H1 (cell line): ENCODE measurements at regions not wholly inside any gene's neighbourhood (a gene's known extent, or its start where the extent isn't known, plus 50 kb on each side); places are given as distances from the start of the nearest gene placed in this dataset.

Experiments
- BRCA1 ChIP-seq: IDR thresholded peaks from 2 replicates; pipeline ENCODE4 v1.6.1; 2012; ENCODE audit warnings: low read depth, low read length, improper control_type of control experiment
- CBX5 ChIP-seq: fragments of 300-800, 300-1000 bp; sonication (generic); IDR thresholded peaks from 2 replicates; pipeline ENCODE4 v1.7.1; 2016; ENCODE audit warnings: antibody characterized with exemption, low read length, low read depth
- CHD2 ChIP-seq: IDR thresholded peaks from 2 replicates; pipeline ENCODE4 v1.6.1; 2012; ENCODE audit warnings: low read length, improper control_type of control experiment
- FOSL1 ChIP-seq: IDR thresholded peaks from 2 replicates; pipeline ENCODE4 v1.6.1; 2011; ENCODE audit warnings: mild to moderate bottlenecking, low read depth, low read length, moderate library complexity; ENCODE audit not compliant: insufficient read depth
- GABPA ChIP-seq: IDR thresholded peaks from 2 replicates; pipeline ENCODE4 v1.6.1; 2011; ENCODE audit warnings: mild to moderate bottlenecking, low read length, moderate library complexity, borderline replicate concordance; ENCODE audit not compliant: insufficient read depth
- HDAC2 ChIP-seq, 2 experiments: fragments of 300-600 bp in 1 of 2; sonication (generic) in 1 of 2; IDR thresholded peaks; 2 replicates each; pipeline ENCODE4 v1.6.1; 2011 to 2012; ENCODE audit warnings: low read depth in 2 of 2, low read length in 2 of 2, mild to moderate bottlenecking in 2 of 2, moderate library complexity in 2 of 2, borderline replicate concordance in 1 of 2, inconsistent platforms in 1 of 2
- JUN ChIP-seq: IDR thresholded peaks from 2 replicates; pipeline ENCODE4 v1.6.1; 2011; ENCODE audit warnings: low read depth, mild to moderate bottlenecking, improper control_type of control experiment, low read length
- POLR2A ChIP-seq, 2 experiments: IDR thresholded peaks; 1 replicate in 1 of 2; 2 replicates in 1 of 2; pipeline ENCODE4 v1.6.1; 2011; ENCODE audit warnings: low read depth in 2 of 2, low read length in 2 of 2, mild to moderate bottlenecking in 2 of 2; ENCODE audit errors: control extremely low read depth in 1 of 2
- POU5F1 ChIP-seq: IDR thresholded peaks from 2 replicates; pipeline ENCODE4 v1.6.1; 2011; ENCODE audit warnings: low read depth, mild to moderate bottlenecking, low read length, moderate library complexity
- RAD21 ChIP-seq, 2 experiments: IDR thresholded peaks in 1 of 2; conservative IDR thresholded peaks in 1 of 2; 2 replicates each; pipeline ENCODE4 v1.6.1; 2011; ENCODE audit warnings: low read depth in 2 of 2, low read length in 2 of 2, improper control_type of control experiment in 1 of 2, inconsistent platforms in 1 of 2, mild to moderate bottlenecking in 1 of 2, moderate library complexity in 1 of 2
- TAF1 ChIP-seq: IDR thresholded peaks from 2 replicates; pipeline ENCODE4 v1.6.1; 2011; ENCODE audit warnings: mild to moderate bottlenecking, low read depth, low read length
- TCF12 ChIP-seq: IDR thresholded peaks from 2 replicates; pipeline ENCODE4 v1.6.1; 2011; ENCODE audit warnings: low read depth, mild to moderate bottlenecking, low read length
- TF ChIP-seq, protein P1 (sequence below), 3 experiments: IDR thresholded peaks; 1 replicate in 2 of 3; 2 replicates in 1 of 3; pipeline versions ENCODE4 v1.5.1 to v1.6.1; 2011; ENCODE audit warnings: low read length in 3 of 3, mild to moderate bottlenecking in 3 of 3, inconsistent platforms in 2 of 3, low read depth in 1 of 3, moderate library complexity in 1 of 3; ENCODE audit not compliant: insufficient read depth in 1 of 3; ENCODE audit errors: control extremely low read depth in 1 of 3
- TF ChIP-seq, protein P2 (sequence below): IDR thresholded peaks from 2 replicates; pipeline ENCODE4 v1.6.1; 2012; ENCODE audit warnings: inconsistent platforms

DNA sequence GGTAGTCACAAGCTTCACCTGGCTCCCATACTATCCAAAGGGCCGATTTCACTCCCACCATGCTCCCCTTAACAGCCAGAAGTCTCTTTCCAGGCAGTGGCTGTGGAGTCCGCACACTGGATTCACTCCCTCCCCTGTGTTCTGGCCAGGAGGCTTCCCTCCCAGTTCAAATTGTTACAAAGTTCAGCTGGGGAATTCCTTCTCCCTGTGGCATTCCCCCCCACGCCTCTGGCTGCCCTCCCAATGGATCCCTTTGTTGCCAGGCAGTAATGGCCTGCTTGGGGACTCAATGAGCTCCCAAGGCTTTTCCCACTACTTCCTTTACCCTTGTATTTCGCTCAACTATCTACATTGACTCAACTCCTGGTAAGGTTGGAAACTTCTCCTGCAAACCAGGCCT lies 1921.4 kb upstream of the PCDH20 start:
- TF ChIP-seq, protein P1, sequence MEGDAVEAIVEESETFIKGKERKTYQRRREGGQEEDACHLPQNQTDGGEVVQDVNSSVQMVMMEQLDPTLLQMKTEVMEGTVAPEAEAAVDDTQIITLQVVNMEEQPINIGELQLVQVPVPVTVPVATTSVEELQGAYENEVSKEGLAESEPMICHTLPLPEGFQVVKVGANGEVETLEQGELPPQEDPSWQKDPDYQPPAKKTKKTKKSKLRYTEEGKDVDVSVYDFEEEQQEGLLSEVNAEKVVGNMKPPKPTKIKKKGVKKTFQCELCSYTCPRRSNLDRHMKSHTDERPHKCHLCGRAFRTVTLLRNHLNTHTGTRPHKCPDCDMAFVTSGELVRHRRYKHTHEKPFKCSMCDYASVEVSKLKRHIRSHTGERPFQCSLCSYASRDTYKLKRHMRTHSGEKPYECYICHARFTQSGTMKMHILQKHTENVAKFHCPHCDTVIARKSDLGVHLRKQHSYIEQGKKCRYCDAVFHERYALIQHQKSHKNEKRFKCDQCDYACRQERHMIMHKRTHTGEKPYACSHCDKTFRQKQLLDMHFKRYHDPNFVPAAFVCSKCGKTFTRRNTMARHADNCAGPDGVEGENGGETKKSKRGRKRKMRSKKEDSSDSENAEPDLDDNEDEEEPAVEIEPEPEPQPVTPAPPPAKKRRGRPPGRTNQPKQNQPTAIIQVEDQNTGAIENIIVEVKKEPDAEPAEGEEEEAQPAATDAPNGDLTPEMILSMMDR (IDR thresholded peaks at IDR 0.05; ENCODE audit: control extremely low read depth in 1 of 3, insufficient read depth in 1 of 3, low read depth in 1 of 3, low read length in 3 of 3), result no peak
- no peak for TF ChIP-seq BRCA1
- no peak for TF ChIP-seq TCF12
- no peak for TF ChIP-seq TAF1
- no peak for TF ChIP-seq POLR2A (IDR thresholded peaks at IDR 0.05; ENCODE audit: control extremely low read depth in 1 of 2, low read depth in 2 of 2, low read length in 2 of 2)
- no peak for TF ChIP-seq GABPA
- no peak for TF ChIP-seq RAD21 (IDR thresholded peaks at IDR 0.05 in 1 of 2, conservative IDR thresholded peaks at IDR 0.05 in 1 of 2; ENCODE audit: low read depth in 2 of 2, low read length in 2 of 2)
- no peak for TF ChIP-seq FOSL1
- TF ChIP-seq JUN, result no peak
- no peak for TF ChIP-seq CBX5
- TF ChIP-seq HDAC2 (IDR thresholded peaks at IDR 0.05; ENCODE audit: borderline replicate concordance in 1 of 2, low read depth in 2 of 2, low read length in 2 of 2), result no peak
- TF ChIP-seq, protein P2, sequence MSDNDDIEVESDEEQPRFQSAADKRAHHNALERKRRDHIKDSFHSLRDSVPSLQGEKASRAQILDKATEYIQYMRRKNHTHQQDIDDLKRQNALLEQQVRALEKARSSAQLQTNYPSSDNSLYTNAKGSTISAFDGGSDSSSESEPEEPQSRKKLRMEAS, result no peak
- TF ChIP-seq POU5F1, result no peak
- TF ChIP-seq CHD2, result no peak
